GM12878 (cell line): ENCODE measurements at regions not wholly inside any gene's neighbourhood (a gene's known extent, or its start where the extent isn't known, plus 50 kb on each side); places are given as distances from the start of the nearest gene placed in this dataset.

Source experiments
- ATAC-seq: fragments of 200-7000 bp; cut with Tn5 transposase; 3 replicates; pipeline ENCODE4 v1.9.1; 2020; ENCODE audit warnings: mild to moderate bottlenecking, moderate library complexity
- BruUV-seq: library from RNA; stranded (reverse); fragments of 400-500 nt; replicated peaks from 2 replicates; lab custom pipeline; 2021; lab: Mats Ljungman, UMichigan
- CTCF ChIA-PET: fragments of 300-600 bp; sonication (Branson Sonifier 250); formaldehyde crosslinking; extraction: SDS; loops from one replicate; lab custom pipeline; 2021; ENCODE audit warnings: inconsistent platforms; lab: Yijun Ruan, JAX
- POLR2A ChIA-PET: fragments of 350-600 bp; formaldehyde crosslinking; extraction: SDS; loops from one replicate; lab custom pipeline; 2021; ENCODE audit warnings: inconsistent platforms; lab: Charles Lee
- RAD21 ChIA-PET: fragments of 300-600 bp; sonication (Branson Sonifier 250); formaldehyde crosslinking; loops from one replicate; lab custom pipeline; 2023; ENCODE audit warnings: antibody characterized with exemption; ENCODE audit not compliant: unreplicated experiment; lab: Charles Lee
- SMC1A ChIA-PET: fragments of 300-600 bp; sonication (Branson Sonifier 250); formaldehyde crosslinking; loops from one replicate; lab custom pipeline; 2023; ENCODE audit not compliant: unreplicated experiment, uncharacterized antibody; lab: Charles Lee
- DNase-seq: peaks from one replicate; pipeline ENCODE4 v3.0.0-alpha.2; 2011; ENCODE audit warnings: low read depth, low spot score
- FAIRE-seq: peaks from 3 replicates; lab custom pipeline; 2011; peaks lifted over from hg19 to GRCh38; lab: Jason Lieb, UNC
- H2AFZ ChIP-seq: 2 replicates; pipeline ENCODE4 v1.6.0; 2011; ENCODE audit warnings: low read depth, low read length, control low read depth; ENCODE audit not compliant: control insufficient read depth
- H3K27ac ChIP-seq: 2 replicates; pipeline ENCODE4 v1.5.1; 2011; ENCODE audit warnings: control low read depth; ENCODE audit not compliant: control insufficient read depth, insufficient read depth
- H3K27me3 ChIP-seq, 2 experiments: replicated peaks in 1 of 2; 2 replicates each; pipeline versions ENCODE4 v1.6.0 to v1.6.1; 2011; ENCODE audit warnings: low read length in 1 of 2; ENCODE audit not compliant: control insufficient read depth in 2 of 2, insufficient read depth in 2 of 2
- H3K36me3 ChIP-seq, 2 experiments: 2 replicates each; pipeline ENCODE4 v1.5.1; 2011; ENCODE audit warnings: low read length in 1 of 2; ENCODE audit not compliant: control insufficient read depth in 2 of 2, insufficient read depth in 2 of 2
- H3K4me1 ChIP-seq: 2 replicates; pipeline ENCODE4 v1.6.1; 2011; ENCODE audit warnings: mild to moderate bottlenecking, low read length, moderate library complexity, mixed read lengths; ENCODE audit not compliant: control insufficient read depth, insufficient read depth
- H3K4me2 ChIP-seq: 2 replicates; pipeline ENCODE4 v1.6.0; 2011; ENCODE audit warnings: control low read depth; ENCODE audit not compliant: control insufficient read depth, insufficient read depth
- H3K4me3 ChIP-seq: fragments of 200-600 bp; sonication (generic); 2 replicates; pipeline ENCODE4 v1.5.1; 2016
- H3K79me2 ChIP-seq: 2 replicates; pipeline ENCODE4 v1.6.0; 2011; ENCODE audit warnings: low read length; ENCODE audit not compliant: control insufficient read depth, insufficient read depth
- H3K9ac ChIP-seq: 2 replicates; pipeline ENCODE4 v1.8.0; 2011; ENCODE audit warnings: low read length, control low read depth, mixed read lengths; ENCODE audit not compliant: control insufficient read depth, insufficient read depth
- H3K9me3 ChIP-seq: replicated peaks from 3 replicates; pipeline ENCODE4 v1.5.1; 2011; ENCODE audit warnings: mild to moderate bottlenecking, low read length; ENCODE audit not compliant: control insufficient read depth, insufficient read depth
- H4K20me1 ChIP-seq: 2 replicates; pipeline ENCODE4 v1.6.0; 2011; ENCODE audit not compliant: control insufficient read depth, insufficient read depth
- BMI1 ChIP-seq: fragments of 450-650 bp; IDR thresholded peaks from 2 replicates; pipeline ENCODE4 v1.6.1; 2016; ENCODE audit warnings: mild to moderate bottlenecking, moderate library complexity, borderline replicate concordance
- CHD1 ChIP-seq: IDR thresholded peaks from 2 replicates; pipeline ENCODE4 v1.6.1; 2012; ENCODE audit warnings: low read depth, low read length, improper control_type of control experiment
- ETV6 ChIP-seq, 2 experiments: fragments of 450-650 bp in 1 of 2; IDR thresholded peaks in 1 of 2; conservative IDR thresholded peaks in 1 of 2; 2 replicates each; pipeline ENCODE4 v1.6.1; 2014; ENCODE audit warnings: antibody characterized with exemption in 1 of 2, borderline replicate concordance in 1 of 2, low read depth in 1 of 2, mild to moderate bottlenecking in 1 of 2, moderate library complexity in 1 of 2
- HDGF ChIP-seq: fragments of 450-650 bp; IDR thresholded peaks from 2 replicates; pipeline ENCODE4 v1.6.1; 2016; ENCODE audit warnings: antibody characterized with exemption
- MEF2B ChIP-seq: fragments of 450-650 bp; IDR thresholded peaks from 2 replicates; pipeline ENCODE4 v1.6.1; 2018; ENCODE audit warnings: mild to moderate bottlenecking, moderate library complexity; ENCODE audit not compliant: partially characterized antibody, poor library complexity, severe bottlenecking
- MTA3 ChIP-seq: IDR thresholded peaks from 2 replicates; pipeline ENCODE4 v1.6.1; 2012; ENCODE audit warnings: low read length, inconsistent platforms, borderline replicate concordance
- POLR2AphosphoS5 ChIP-seq: IDR thresholded peaks from 2 replicates; pipeline ENCODE4 v1.6.1; 2011; ENCODE audit warnings: mild to moderate bottlenecking, low read length, inconsistent platforms
- SMAD5 ChIP-seq: IDR thresholded peaks from 2 replicates; pipeline ENCODE4 v1.6.1; 2016; ENCODE audit warnings: antibody characterized with exemption, low read depth
- SUPT20H ChIP-seq: IDR thresholded peaks from 2 replicates; pipeline ENCODE4 v1.6.1; 2011; ENCODE audit warnings: low read depth, mild to moderate bottlenecking, low read length, moderate library complexity, borderline replicate concordance; ENCODE audit not compliant: control insufficient read depth
- TBL1XR1 ChIP-seq: IDR thresholded peaks from 2 replicates; pipeline ENCODE4 v1.6.1; 2012; ENCODE audit warnings: low read depth, low read length, improper control_type of control experiment
- WGBS: methylation state at CpG from one replicate; pipeline ENCODE4 v1.1.6; 2016; ENCODE audit warnings: low lambda C conversion rate; ENCODE audit not compliant: insufficient replicate concordance, insufficient coverage; ENCODE audit errors: missing lambda C conversion rate; 5-methylcytosine and 5-hydroxymethylcytosine counted together
- in situ Hi-C: fragments of 300-500 bp; cut with MboI; formaldehyde crosslinking; loops from 9 replicates; pipeline ENCODE4 v1.14.3; 2018; ENCODE audit warnings: mixed read lengths
- intact Hi-C: fragments of 100-400 bp; cut with micrococcal nuclease; formaldehyde crosslinking; loops from one replicate; pipeline ENCODE4 v1.14.2; 2022; ENCODE audit not compliant: unreplicated experiment
- TF ChIP-seq, protein P1 (sequence below): fragments of 450-650 bp; IDR thresholded peaks from 2 replicates; pipeline ENCODE4 v1.6.1; 2017; ENCODE audit warnings: antibody characterized with exemption, mild to moderate bottlenecking, moderate library complexity
- TF ChIP-seq, protein P2 (sequence below): fragments of 450-650 bp; IDR thresholded peaks from 2 replicates; pipeline ENCODE4 v1.6.1; 2016; ENCODE audit warnings: mild to moderate bottlenecking, moderate library complexity, borderline replicate concordance
- TF ChIP-seq, protein P3 (sequence below): fragments of 450-650 bp; IDR thresholded peaks from 2 replicates; pipeline ENCODE4 v1.6.1; 2017; ENCODE audit warnings: borderline replicate concordance

DNA sequence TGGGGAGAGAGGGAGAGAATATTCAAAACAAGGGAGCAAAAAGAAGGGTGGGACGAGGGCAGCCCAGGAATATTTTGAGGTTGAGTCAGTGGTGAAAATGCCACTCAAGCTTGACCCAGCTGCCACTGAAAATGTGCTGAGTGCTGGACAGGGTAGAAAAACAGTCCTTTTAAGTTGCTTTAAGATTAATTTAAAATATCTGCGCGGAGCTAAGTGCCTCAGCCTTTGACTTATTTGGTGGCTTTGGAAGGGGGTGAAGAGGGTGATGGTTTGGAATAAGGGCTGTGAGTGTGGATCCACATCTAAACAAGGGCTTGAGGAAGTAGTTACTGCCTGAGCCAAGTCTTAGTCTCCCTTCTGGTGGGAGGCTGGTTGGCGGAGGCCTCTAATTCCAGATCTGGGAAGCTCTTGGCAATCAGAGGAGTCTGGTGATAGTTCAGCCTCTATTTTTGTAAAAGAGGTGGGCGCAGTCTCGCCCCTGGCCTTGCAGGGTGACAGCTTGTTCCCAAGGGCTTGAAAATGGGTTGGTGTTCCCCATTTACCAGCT, 280.8 kb upstream of the ROPN1 start (continued):
- TF ChIP-seq, protein P1, sequence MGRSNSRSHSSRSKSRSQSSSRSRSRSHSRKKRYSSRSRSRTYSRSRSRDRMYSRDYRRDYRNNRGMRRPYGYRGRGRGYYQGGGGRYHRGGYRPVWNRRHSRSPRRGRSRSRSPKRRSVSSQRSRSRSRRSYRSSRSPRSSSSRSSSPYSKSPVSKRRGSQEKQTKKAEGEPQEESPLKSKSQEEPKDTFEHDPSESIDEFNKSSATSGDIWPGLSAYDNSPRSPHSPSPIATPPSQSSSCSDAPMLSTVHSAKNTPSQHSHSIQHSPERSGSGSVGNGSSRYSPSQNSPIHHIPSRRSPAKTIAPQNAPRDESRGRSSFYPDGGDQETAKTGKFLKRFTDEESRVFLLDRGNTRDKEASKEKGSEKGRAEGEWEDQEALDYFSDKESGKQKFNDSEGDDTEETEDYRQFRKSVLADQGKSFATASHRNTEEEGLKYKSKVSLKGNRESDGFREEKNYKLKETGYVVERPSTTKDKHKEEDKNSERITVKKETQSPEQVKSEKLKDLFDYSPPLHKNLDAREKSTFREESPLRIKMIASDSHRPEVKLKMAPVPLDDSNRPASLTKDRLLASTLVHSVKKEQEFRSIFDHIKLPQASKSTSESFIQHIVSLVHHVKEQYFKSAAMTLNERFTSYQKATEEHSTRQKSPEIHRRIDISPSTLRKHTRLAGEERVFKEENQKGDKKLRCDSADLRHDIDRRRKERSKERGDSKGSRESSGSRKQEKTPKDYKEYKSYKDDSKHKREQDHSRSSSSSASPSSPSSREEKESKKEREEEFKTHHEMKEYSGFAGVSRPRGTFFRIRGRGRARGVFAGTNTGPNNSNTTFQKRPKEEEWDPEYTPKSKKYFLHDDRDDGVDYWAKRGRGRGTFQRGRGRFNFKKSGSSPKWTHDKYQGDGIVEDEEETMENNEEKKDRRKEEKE = no peak
- TF ChIP-seq SUPT20H (no peak), TBL1XR1 (no peak), POLR2AphosphoS5 (no peak), CHD1 (no peak), MEF2B (no peak), SMAD5 (no peak), HDGF (no peak)
- TF ChIP-seq, all 136 proteins: peak for 0

DNA sequence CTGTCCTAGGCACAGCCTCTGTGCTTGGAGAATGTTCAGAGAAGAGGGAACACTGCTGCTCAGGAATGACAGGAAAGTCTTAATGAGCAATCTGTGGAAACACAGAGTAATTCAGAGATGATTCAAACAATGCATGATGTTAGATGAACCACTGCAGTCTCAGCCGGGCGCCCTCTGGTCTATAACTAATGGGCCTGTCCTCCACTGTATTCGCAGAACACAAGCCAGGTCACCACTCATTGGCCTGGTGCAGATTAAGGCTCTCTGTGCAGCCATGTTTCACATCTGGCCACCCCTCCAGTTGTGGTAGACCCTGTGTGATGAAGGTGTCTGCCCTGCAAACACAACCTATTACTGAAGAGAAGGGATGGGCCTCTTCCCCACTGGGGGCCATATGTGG, 281.7 kb upstream of the ROPN1 start:
- H3K27me3 ChIP-seq = no peaks in the 10 kb centered on the region
- 21% methylated on average over 3 of the region's 3 CpGs for WGBS
- H3K9ac ChIP-seq = no peak overlapping the region
- ChIA-PET CTCF (interaction anchor here (1.4 kb wide), 1 partner anchor 7 kb away, joined by 4 read pairs; no protein-coding TSS in a partner anchor), POLR2A (no interaction called here), SMC1A (no interaction called here), RAD21 (no interaction called here)
- H3K9me3 ChIP-seq = no peaks in the 10 kb centered on the region
- H2AFZ ChIP-seq = no peak overlapping the region
- no peak overlapping the region for H3K4me3 ChIP-seq
- H3K36me3 ChIP-seq = no peaks in the 10 kb centered on the region
- FAIRE-seq (no peak), DNase-seq (no peak), ATAC-seq (no peak)
- BruUV-seq = no TSS peak
- in situ Hi-C loops (no loop called here), intact Hi-C loops (no loop called here)
- no peak overlapping the region for H3K27ac ChIP-seq
- no peaks in the 10 kb centered on the region; the same call in 1 of the 2 replicates for H4K20me1 ChIP-seq
- H3K4me2 ChIP-seq = no peak overlapping the region
- no peaks in the 10 kb centered on the region for H3K79me2 ChIP-seq
- no peaks in the 10 kb centered on the region for H3K4me1 ChIP-seq
- TF ChIP-seq, protein P2, sequence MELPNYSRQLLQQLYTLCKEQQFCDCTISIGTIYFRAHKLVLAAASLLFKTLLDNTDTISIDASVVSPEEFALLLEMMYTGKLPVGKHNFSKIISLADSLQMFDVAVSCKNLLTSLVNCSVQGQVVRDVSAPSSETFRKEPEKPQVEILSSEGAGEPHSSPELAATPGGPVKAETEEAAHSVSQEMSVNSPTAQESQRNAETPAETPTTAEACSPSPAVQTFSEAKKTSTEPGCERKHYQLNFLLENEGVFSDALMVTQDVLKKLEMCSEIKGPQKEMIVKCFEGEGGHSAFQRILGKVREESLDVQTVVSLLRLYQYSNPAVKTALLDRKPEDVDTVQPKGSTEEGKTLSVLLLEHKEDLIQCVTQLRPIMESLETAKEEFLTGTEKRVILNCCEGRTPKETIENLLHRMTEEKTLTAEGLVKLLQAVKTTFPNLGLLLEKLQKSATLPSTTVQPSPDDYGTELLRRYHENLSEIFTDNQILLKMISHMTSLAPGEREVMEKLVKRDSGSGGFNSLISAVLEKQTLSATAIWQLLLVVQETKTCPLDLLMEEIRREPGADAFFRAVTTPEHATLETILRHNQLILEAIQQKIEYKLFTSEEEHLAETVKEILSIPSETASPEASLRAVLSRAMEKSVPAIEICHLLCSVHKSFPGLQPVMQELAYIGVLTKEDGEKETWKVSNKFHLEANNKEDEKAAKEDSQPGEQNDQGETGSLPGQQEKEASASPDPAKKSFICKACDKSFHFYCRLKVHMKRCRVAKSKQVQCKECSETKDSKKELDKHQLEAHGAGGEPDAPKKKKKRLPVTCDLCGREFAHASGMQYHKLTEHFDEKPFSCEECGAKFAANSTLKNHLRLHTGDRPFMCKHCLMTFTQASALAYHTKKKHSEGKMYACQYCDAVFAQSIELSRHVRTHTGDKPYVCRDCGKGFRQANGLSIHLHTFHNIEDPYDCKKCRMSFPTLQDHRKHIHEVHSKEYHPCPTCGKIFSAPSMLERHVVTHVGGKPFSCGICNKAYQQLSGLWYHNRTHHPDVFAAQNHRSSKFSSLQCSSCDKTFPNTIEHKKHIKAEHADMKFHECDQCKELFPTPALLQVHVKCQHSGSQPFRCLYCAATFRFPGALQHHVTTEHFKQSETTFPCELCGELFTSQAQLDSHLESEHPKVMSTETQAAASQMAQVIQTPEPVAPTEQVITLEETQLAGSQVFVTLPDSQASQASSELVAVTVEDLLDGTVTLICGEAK = no peak
- no peak for TF ChIP-seq BMI1
- no peak for TF ChIP-seq MTA3
- TF ChIP-seq ETV6 (conservative IDR thresholded peaks at IDR 0.05 in 1 of 2, IDR thresholded peaks at IDR 0.05 in 1 of 2; ENCODE audit: borderline replicate concordance in 1 of 2, low read depth in 1 of 2) = no peak
- TF ChIP-seq, protein P3, sequence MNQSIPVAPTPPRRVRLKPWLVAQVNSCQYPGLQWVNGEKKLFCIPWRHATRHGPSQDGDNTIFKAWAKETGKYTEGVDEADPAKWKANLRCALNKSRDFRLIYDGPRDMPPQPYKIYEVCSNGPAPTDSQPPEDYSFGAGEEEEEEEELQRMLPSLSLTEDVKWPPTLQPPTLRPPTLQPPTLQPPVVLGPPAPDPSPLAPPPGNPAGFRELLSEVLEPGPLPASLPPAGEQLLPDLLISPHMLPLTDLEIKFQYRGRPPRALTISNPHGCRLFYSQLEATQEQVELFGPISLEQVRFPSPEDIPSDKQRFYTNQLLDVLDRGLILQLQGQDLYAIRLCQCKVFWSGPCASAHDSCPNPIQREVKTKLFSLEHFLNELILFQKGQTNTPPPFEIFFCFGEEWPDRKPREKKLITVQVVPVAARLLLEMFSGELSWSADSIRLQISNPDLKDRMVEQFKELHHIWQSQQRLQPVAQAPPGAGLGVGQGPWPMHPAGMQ = no peak
